ENCODE measurements at regions not wholly inside any gene's neighbourhood (a gene's known extent, or its start where the extent isn't known, plus 50 kb on each side); places are given as distances from the start of the nearest gene placed in this dataset.

DNA sequence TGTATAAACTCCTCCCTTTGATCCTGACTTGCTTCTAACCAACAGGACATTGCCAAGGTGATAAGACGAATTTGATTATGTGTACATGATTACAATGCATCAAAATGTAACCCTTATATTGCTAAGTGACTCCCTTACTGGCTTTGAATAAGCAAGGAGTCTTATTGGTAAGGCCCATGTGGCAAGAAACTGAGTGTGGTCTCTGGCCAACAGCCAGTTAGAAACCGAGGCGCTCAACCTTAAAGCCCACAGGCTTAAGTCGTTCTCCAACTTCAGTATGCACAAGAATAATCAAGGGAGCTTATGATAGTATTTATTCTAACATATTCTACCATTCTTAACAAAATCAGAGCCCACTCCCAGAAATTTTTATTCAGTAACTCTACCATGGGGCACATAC lies 374.2 kb upstream of the F9 start:
- H3K56ac ChIP-seq (replicated peaks; ENCODE audit: insufficient read length, low read depth, low read length) = no peak overlapping the region
- H3K79me2 ChIP-seq (ENCODE audit: control insufficient read depth in 1 of 2, insufficient read depth in 2 of 2, low read length in 2 of 2) = no peaks in the 10 kb centered on the region
- no peak overlapping the region for H3K14ac ChIP-seq (ENCODE audit: insufficient read length)
- FAIRE-seq (no peak), DNase-seq (ENCODE audit: low read depth in 1 of 2, low spot score in 2 of 2) (no peak)
- H3K9ac ChIP-seq (replicated peaks in 1 of 4; ENCODE audit: extremely low read depth in 1 of 4, low read depth in 3 of 4, low read length in 3 of 4) = no peak overlapping the region
- no peaks in the 10 kb centered on the region for H4K20me1 ChIP-seq (replicated peaks in 1 of 2; ENCODE audit: control insufficient read depth in 1 of 2, insufficient read depth in 2 of 2, low read length in 2 of 2)
- H2BK12ac ChIP-seq (ENCODE audit: low read depth, low read length) = no peak overlapping the region
- ChIA-PET POLR2A (ENCODE audit: partially characterized antibody) (no interaction called here), CTCF (ENCODE audit: partially characterized antibody) (no interaction called here)
- no peak overlapping the region for H4K91ac ChIP-seq (replicated peaks; ENCODE audit: insufficient read length, low read length)
- H3K4ac ChIP-seq (replicated peaks; ENCODE audit: insufficient read length, low read depth, low read length) = no peak overlapping the region
- H3K4me2 ChIP-seq (ENCODE audit: insufficient read depth in 1 of 2, low read depth in 2 of 2, low read length in 2 of 2) = no peak overlapping the region
- H2BK5ac ChIP-seq (ENCODE audit: low read depth, low read length) = no peak overlapping the region
- no peak overlapping the region for H2BK20ac ChIP-seq (ENCODE audit: low read length)
- H4K5ac ChIP-seq (ENCODE audit: insufficient read length, low read depth, low read length) = no peak overlapping the region
- no peak overlapping the region for H3K27ac ChIP-seq (ENCODE audit: low read depth, low read length)
- H3K27me3 ChIP-seq (replicated peaks in 1 of 4; ENCODE audit: control insufficient read depth in 3 of 4, extremely low read depth in 1 of 4, insufficient read depth in 3 of 4, low read length in 3 of 4) = no peaks in the 10 kb centered on the region
- H2BK120ac ChIP-seq (replicated peaks; ENCODE audit: low read depth, low read length) = no peak overlapping the region
- no peak overlapping the region for H2AFZ ChIP-seq (ENCODE audit: low read length)
- H2AK5ac ChIP-seq (ENCODE audit: low read depth, low read length) = no peak overlapping the region
- H2BK15ac ChIP-seq (ENCODE audit: low read length) = no peak overlapping the region
- H3K36me3 ChIP-seq (ENCODE audit: control insufficient read depth in 2 of 4, insufficient read depth in 4 of 4, low read length in 3 of 4) = no peaks in the 10 kb centered on the region
- WGBS, 2 experiments (ENCODE audit: extremely low coverage in 1 of 2, insufficient coverage in 1 of 2, insufficient read length in 1 of 2, insufficient replicate concordance in 2 of 2, low coverage in 1 of 2, low lambda C conversion rate in 2 of 2, missing lambda C conversion rate in 1 of 2) = 95% methylated on average over 4 of the region's 4 CpGs; no CpG with 5 or more reads in 1 of the 2 experiments
- H3K18ac ChIP-seq (ENCODE audit: extremely low read depth, low read length) = no peak overlapping the region
- no peaks in the 10 kb centered on the region for H3K4me1 ChIP-seq (replicated peaks in 1 of 4; ENCODE audit: control insufficient read depth in 3 of 4, insufficient read depth in 4 of 4, low read length in 3 of 4)
- no peaks in the 10 kb centered on the region for H3K23me2 ChIP-seq (ENCODE audit: low read depth, low read length)
- no peaks in the 10 kb centered on the region for H3K9me3 ChIP-seq (ENCODE audit: insufficient read depth in 2 of 2, low read depth in 1 of 2, low read length in 1 of 2)
- H3K79me1 ChIP-seq (ENCODE audit: low read depth, low read length) = no peaks in the 10 kb centered on the region
- no peak overlapping the region for H3K4me3 ChIP-seq (ENCODE audit: extremely low read depth in 1 of 4, insufficient read depth in 2 of 4, low read depth in 3 of 4, low read length in 4 of 4)
- no peak overlapping the region for H3K23ac ChIP-seq (ENCODE audit: insufficient read length)
- no peak overlapping the region for H4K8ac ChIP-seq (ENCODE audit: extremely low read depth, insufficient read depth, low read length)
- TF ChIP-seq ZNF274 (IDR thresholded peaks at IDR 0.05; ENCODE audit: borderline replicate concordance, extremely low read depth, low read length) = no peak
- TF ChIP-seq SIN3A (conservative IDR thresholded peaks at IDR 0.05 in 1 of 2, IDR thresholded peaks at IDR 0.05 in 1 of 2; ENCODE audit: low read depth in 1 of 2, low read length in 2 of 2) = no peak
- TF ChIP-seq SIX5 (IDR thresholded peaks at IDR 0.05; ENCODE audit: low read depth, low read length) = no peak
- no peak for TF ChIP-seq CBX8 (IDR thresholded peaks at IDR 0.05; ENCODE audit: borderline replicate concordance, low read depth, low read length)
- TF ChIP-seq JUN (IDR thresholded peaks at IDR 0.05; ENCODE audit: low read depth, low read length) = no peak
- TF ChIP-seq CBX5 (IDR thresholded peaks at IDR 0.05; ENCODE audit: low read depth, low read length) = no peak
- no peak for TF ChIP-seq TBP (IDR thresholded peaks at IDR 0.05; ENCODE audit: low read depth, low read length)
- no peak for TF ChIP-seq FOSL1 (IDR thresholded peaks at IDR 0.05; ENCODE audit: insufficient read depth, low read depth, low read length)
- no peak for TF ChIP-seq EGR1 (IDR thresholded peaks at IDR 0.05; ENCODE audit: borderline replicate concordance, low read depth, low read length)
- no peak for TF ChIP-seq GABPA (IDR thresholded peaks at IDR 0.05; ENCODE audit: borderline replicate concordance, insufficient read depth, low read length)
- TF ChIP-seq RXRA (IDR thresholded peaks at IDR 0.05; ENCODE audit: insufficient read depth, low read depth, low read length) = no peak
- TF ChIP-seq TCF12 (IDR thresholded peaks at IDR 0.05; ENCODE audit: low read depth, low read length) = no peak
- TF ChIP-seq KDM4A (IDR thresholded peaks at IDR 0.05; ENCODE audit: low read depth, low read length, severe bottlenecking) = no peak
- no peak for TF ChIP-seq EZH2 (IDR thresholded peaks at IDR 0.05; ENCODE audit: low read depth, low read length, severe bottlenecking)
- no peak for TF ChIP-seq RBBP5 (IDR thresholded peaks at IDR 0.05; ENCODE audit: borderline replicate concordance, low read depth, low read length)
